ENCODE measurements at regions not wholly inside any gene's neighbourhood (a gene's known extent, or its start where the extent isn't known, plus 50 kb on each side); places are given as distances from the start of the nearest gene placed in this dataset.

GRCh38 chr1:201752333-201752732, 76.6 kb upstream of the IPO9 start:
- no peak overlapping the region for H3K27ac Mint-ChIP-seq
- no peaks in the 10 kb centered on the region for H3K9me3 Mint-ChIP-seq
- no peak overlapping the region for H3K4me3 Mint-ChIP-seq
- peaks cover 11% of the 10 kb centered on the region for H3K4me1 Mint-ChIP-seq (ENCODE audit: low read depth)
- peaks cover 39% of the 10 kb centered on the region for H3K27me3 Mint-ChIP-seq (ENCODE audit: low read depth)
- no peaks in the 10 kb centered on the region for H3K36me3 Mint-ChIP-seq (ENCODE audit: low read depth)
- no peak for DNase-seq (ENCODE audit: low spot score)

GRCh38 chr1:201753492-201753891, 75.5 kb upstream of the IPO9 start:
- Mint-ChIP-seq H3K4me3 (no peak overlapping the region), H3K9me3 (no peaks in the 10 kb centered on the region), H3K27me3 (ENCODE audit: low read depth) (peaks cover 40% of the 10 kb centered on the region), H3K36me3 (ENCODE audit: low read depth) (no peaks in the 10 kb centered on the region), H3K27ac (no peak overlapping the region), H3K4me1 (ENCODE audit: low read depth) (peaks cover 12% of the 10 kb centered on the region)
- no peak for DNase-seq (ENCODE audit: low spot score)

- H3K4me3 Mint-ChIP-seq: no peak overlapping the region
- no peaks in the 10 kb centered on the region for H3K36me3 Mint-ChIP-seq (ENCODE audit: low read depth)
- H3K4me1 Mint-ChIP-seq (ENCODE audit: low read depth): peaks cover 12% of the 10 kb centered on the region
- no peaks in the 10 kb centered on the region for H3K9me3 Mint-ChIP-seq
- no peak for DNase-seq (ENCODE audit: low spot score)
- peaks cover 46% of the 10 kb centered on the region for H3K27me3 Mint-ChIP-seq (ENCODE audit: low read depth)
- no peak overlapping the region for H3K27ac Mint-ChIP-seq
Measured at GRCh38 chr1:201754353-201754752, 74.6 kb upstream of the IPO9 start.

GRCh38 chr1:201755200-201755599, 73.8 kb upstream of the IPO9 start:
- Mint-ChIP-seq H3K27me3 (ENCODE audit: low read depth) (peaks cover 45% of the 10 kb centered on the region), H3K4me3 (no peak overlapping the region), H3K4me1 (ENCODE audit: low read depth) (peaks cover 12% of the 10 kb centered on the region), H3K9me3 (no peaks in the 10 kb centered on the region), H3K27ac (no peak overlapping the region), H3K36me3 (ENCODE audit: low read depth) (no peaks in the 10 kb centered on the region)
- DNase-seq (ENCODE audit: low spot score): no peak

GRCh38 chr1:201756406-201756805, 72.6 kb upstream of the IPO9 start:
- Mint-ChIP-seq H3K27ac (no peak overlapping the region), H3K9me3 (no peaks in the 10 kb centered on the region), H3K27me3 (ENCODE audit: low read depth) (peaks cover 42% of the 10 kb centered on the region), H3K4me3 (no peak overlapping the region), H3K4me1 (ENCODE audit: low read depth) (peaks cover 5% of the 10 kb centered on the region), H3K36me3 (ENCODE audit: low read depth) (no peaks in the 10 kb centered on the region)
- DNase-seq (ENCODE audit: low spot score): no peak

GRCh38 chr1:201758499-201759050, 70.4 kb upstream of the IPO9 start:
- H3K36me3 Mint-ChIP-seq (ENCODE audit: low read depth): no peaks in the 10 kb centered on the region
- no peak overlapping the region for H3K4me3 Mint-ChIP-seq
- DNase-seq (ENCODE audit: low spot score): no peak
- peaks cover 37% of the 10 kb centered on the region for H3K27me3 Mint-ChIP-seq (ENCODE audit: low read depth)
- H3K4me1 Mint-ChIP-seq (ENCODE audit: low read depth): peaks cover 4% of the 10 kb centered on the region
- no peak overlapping the region for H3K27ac Mint-ChIP-seq
- no peaks in the 10 kb centered on the region for H3K9me3 Mint-ChIP-seq

- Mint-ChIP-seq H3K27ac (no peak overlapping the region), H3K36me3 (ENCODE audit: low read depth) (no peaks in the 10 kb centered on the region), H3K9me3 (no peaks in the 10 kb centered on the region), H3K27me3 (ENCODE audit: low read depth) (peaks cover 32% of the 10 kb centered on the region), H3K4me1 (ENCODE audit: low read depth) (peaks cover 4% of the 10 kb centered on the region), H3K4me3 (no peak overlapping the region)
- DNase-seq (ENCODE audit: low spot score): no peak
Measured at GRCh38 chr1:201759194-201759815, 69.7 kb upstream of the IPO9 start.

- Mint-ChIP-seq H3K27me3 (ENCODE audit: low read depth) (peaks cover 27% of the 10 kb centered on the region), H3K4me3 (no peak overlapping the region), H3K9me3 (no peaks in the 10 kb centered on the region), H3K27ac (no peak overlapping the region), H3K36me3 (ENCODE audit: low read depth) (no peaks in the 10 kb centered on the region), H3K4me1 (ENCODE audit: low read depth) (peaks cover 4% of the 10 kb centered on the region)
- no peak for DNase-seq (ENCODE audit: low spot score)
Measured at GRCh38 chr1:201760516-201760915, 68.4 kb upstream of the IPO9 start.

GRCh38 chr1:201761178-201761577, 67.8 kb upstream of the IPO9 start:
- Mint-ChIP-seq H3K9me3 (no peaks in the 10 kb centered on the region), H3K4me3 (no peak overlapping the region), H3K27ac (no peak overlapping the region), H3K4me1 (ENCODE audit: low read depth) (peaks cover 4% of the 10 kb centered on the region), H3K27me3 (ENCODE audit: low read depth) (peaks cover 28% of the 10 kb centered on the region), H3K36me3 (ENCODE audit: low read depth) (no peaks in the 10 kb centered on the region)
- no peak for DNase-seq (ENCODE audit: low spot score)

GRCh38 chr1:201761871-201762270, 67.1 kb upstream of the IPO9 start:
- no peak overlapping the region for H3K4me3 Mint-ChIP-seq
- no peak for DNase-seq (ENCODE audit: low spot score)
- peaks cover 22% of the 10 kb centered on the region for H3K27me3 Mint-ChIP-seq (ENCODE audit: low read depth)
- peaks cover 4% of the 10 kb centered on the region for H3K4me1 Mint-ChIP-seq (ENCODE audit: low read depth)
- no peaks in the 10 kb centered on the region for H3K9me3 Mint-ChIP-seq
- H3K27ac Mint-ChIP-seq: no peak overlapping the region
- H3K36me3 Mint-ChIP-seq (ENCODE audit: low read depth): no peaks in the 10 kb centered on the region

GRCh38 chr1:201762381-201762780, 66.6 kb upstream of the IPO9 start:
- Mint-ChIP-seq H3K27me3 (ENCODE audit: low read depth) (peaks cover 17% of the 10 kb centered on the region), H3K4me1 (ENCODE audit: low read depth) (peaks cover under 1% of the 10 kb centered on the region), H3K36me3 (ENCODE audit: low read depth) (no peaks in the 10 kb centered on the region), H3K9me3 (no peaks in the 10 kb centered on the region), H3K27ac (no peak overlapping the region), H3K4me3 (no peak overlapping the region)
- DNase-seq (ENCODE audit: low spot score): no peak

GRCh38 chr1:201763455-201764140, 65.4 kb upstream of the IPO9 start:
- no peak for DNase-seq (ENCODE audit: low spot score)
- Mint-ChIP-seq H3K9me3 (no peaks in the 10 kb centered on the region), H3K4me1 (ENCODE audit: low read depth) (no peaks in the 10 kb centered on the region), H3K36me3 (ENCODE audit: low read depth) (no peaks in the 10 kb centered on the region), H3K27me3 (ENCODE audit: low read depth) (peaks cover 13% of the 10 kb centered on the region), H3K4me3 (no peak overlapping the region), H3K27ac (no peak overlapping the region)

- peaks cover 9% of the 10 kb centered on the region for H3K27me3 Mint-ChIP-seq (ENCODE audit: low read depth)
- no peaks in the 10 kb centered on the region for H3K36me3 Mint-ChIP-seq (ENCODE audit: low read depth)
- H3K4me3 Mint-ChIP-seq: no peak overlapping the region
- no peak for DNase-seq (ENCODE audit: low spot score)
- H3K4me1 Mint-ChIP-seq (ENCODE audit: low read depth): no peaks in the 10 kb centered on the region
- H3K27ac Mint-ChIP-seq: no peak overlapping the region
- no peaks in the 10 kb centered on the region for H3K9me3 Mint-ChIP-seq
Measured at GRCh38 chr1:201764166-201764565, 64.8 kb upstream of the IPO9 start.

- peaks cover 11% of the 10 kb centered on the region for H3K27me3 Mint-ChIP-seq (ENCODE audit: low read depth)
- no peaks in the 10 kb centered on the region for H3K9me3 Mint-ChIP-seq
- no peak for DNase-seq (ENCODE audit: low spot score)
- H3K36me3 Mint-ChIP-seq (ENCODE audit: low read depth): no peaks in the 10 kb centered on the region
- H3K4me3 Mint-ChIP-seq: no peak overlapping the region
- no peak overlapping the region for H3K27ac Mint-ChIP-seq
- H3K4me1 Mint-ChIP-seq (ENCODE audit: low read depth): no peaks in the 10 kb centered on the region
Measured at GRCh38 chr1:201764579-201764978, 64.4 kb upstream of the IPO9 start.
